Liver (tissue), 8 donors: ENCODE measurements at regions not wholly inside any gene's neighbourhood (a gene's known extent, or its start where the extent isn't known, plus 50 kb on each side); places are given as distances from the start of the nearest gene placed in this dataset.

Source experiments
- DNase-seq: peaks from one replicate; pipeline ENCODE4 v3.0.0-alpha.2; 2017; ENCODE audit warnings: low spot score
- H3K27ac ChIP-seq, 2 donors: one replicate each; pipeline ENCODE4 v1.7.0; 2013; ENCODE audit warnings: inconsistent platforms in 2 of 2, low read length in 2 of 2, control low read depth in 1 of 2, low read depth in 1 of 2, mild to moderate bottlenecking in 1 of 2
- H3K27me3 ChIP-seq, 4 donors: one replicate each; pipeline versions ENCODE4 v1.6.1 to v1.7.0; 2013; ENCODE audit warnings: low read length in 3 of 4, inconsistent platforms in 1 of 4, mild to moderate bottlenecking in 1 of 4, moderate library complexity in 1 of 4; ENCODE audit not compliant: control insufficient read depth in 4 of 4, insufficient read depth in 4 of 4
- H3K36me3 ChIP-seq, 4 donors: one replicate each; pipeline versions ENCODE4 v1.6.1 to v1.7.0; 2013; ENCODE audit warnings: low read length in 3 of 4, mild to moderate bottlenecking in 3 of 4, low read depth in 1 of 4, moderate library complexity in 1 of 4; ENCODE audit not compliant: control insufficient read depth in 4 of 4, insufficient read depth in 3 of 4
- H3K4me1 ChIP-seq, 4 donors: one replicate each; pipeline versions ENCODE4 v1.6.1 to v1.7.0; 2013; ENCODE audit warnings: low read length in 3 of 4, mild to moderate bottlenecking in 3 of 4, moderate library complexity in 1 of 4; ENCODE audit not compliant: control insufficient read depth in 4 of 4, insufficient read depth in 4 of 4
- H3K4me3 ChIP-seq, 3 donors: one replicate each; pipeline versions ENCODE4 v1.6.1 to v1.7.0; 2013; ENCODE audit warnings: low read length in 3 of 3, control low read depth in 1 of 3, low read depth in 1 of 3, mild to moderate bottlenecking in 1 of 3
- H3K9ac ChIP-seq, 2 donors: one replicate each; pipeline ENCODE4 v1.7.0; 2013; ENCODE audit warnings: low read length in 2 of 2, mild to moderate bottlenecking in 2 of 2, moderate library complexity in 2 of 2, control low read depth in 1 of 2, low read depth in 1 of 2
- H3K9me3 ChIP-seq, 4 donors: one replicate each; pipeline versions ENCODE4 v1.6.1 to v1.7.0; 2013; ENCODE audit warnings: low read length in 3 of 4; ENCODE audit not compliant: control insufficient read depth in 4 of 4
- ATF3 ChIP-seq: IDR thresholded peaks from 2 replicates; pipeline ENCODE4 v1.6.1; 2016; ENCODE audit warnings: antibody characterized with exemption
- CTCF ChIP-seq: fragments of 150-350 bp; IDR thresholded peaks from 2 replicates; pipeline ENCODE4 v1.5.1; 2017; ENCODE audit warnings: improper control_type of control experiment, low read depth, low read length; ENCODE audit not compliant: missing input control
- EGR1 ChIP-seq, 2 donors: IDR thresholded peaks; 2 replicates each; pipeline ENCODE4 v1.6.1; 2016 to 2018; ENCODE audit warnings: antibody characterized with exemption in 2 of 2, low read depth in 2 of 2
- FOXA1 ChIP-seq: IDR thresholded peaks from 2 replicates; pipeline ENCODE4 v1.6.1; 2016; ENCODE audit warnings: antibody characterized with exemption
- FOXA2 ChIP-seq: IDR thresholded peaks from 2 replicates; pipeline ENCODE4 v1.6.1; 2016; ENCODE audit warnings: antibody characterized with exemption
- GABPA ChIP-seq, 2 donors: IDR thresholded peaks in 1 of 2; conservative IDR thresholded peaks in 1 of 2; 2 replicates each; pipeline ENCODE4 v1.6.1; 2016; ENCODE audit warnings: antibody characterized with exemption in 2 of 2, mild to moderate bottlenecking in 1 of 2, moderate library complexity in 1 of 2
- HNF4A ChIP-seq, 2 donors: conservative IDR thresholded peaks; 2 replicates each; pipeline ENCODE4 v1.6.1; 2016; ENCODE audit warnings: antibody characterized with exemption in 2 of 2, mild to moderate bottlenecking in 2 of 2
- HNF4G ChIP-seq: IDR thresholded peaks from 2 replicates; pipeline ENCODE4 v1.6.1; 2016; ENCODE audit warnings: antibody characterized with exemption
- JUND ChIP-seq, 2 donors: IDR thresholded peaks; 2 replicates each; pipeline ENCODE4 v1.6.1; 2016; ENCODE audit warnings: antibody characterized with exemption in 2 of 2
- NR2F2 ChIP-seq: IDR thresholded peaks from 2 replicates; pipeline ENCODE4 v1.6.1; 2016; ENCODE audit warnings: antibody characterized with exemption
- RAD21 ChIP-seq, 2 donors: IDR thresholded peaks; 2 replicates each; pipeline ENCODE4 v1.6.1; 2016; ENCODE audit warnings: antibody characterized with exemption in 2 of 2, mild to moderate bottlenecking in 2 of 2
- RXRA ChIP-seq, 2 donors: IDR thresholded peaks; 2 replicates each; pipeline ENCODE4 v1.6.1; 2017 to 2018; ENCODE audit warnings: antibody characterized with exemption in 2 of 2, mild to moderate bottlenecking in 1 of 2
- SP1 ChIP-seq: IDR thresholded peaks from 2 replicates; pipeline ENCODE4 v1.6.1; 2018; ENCODE audit warnings: antibody characterized with exemption, mild to moderate bottlenecking
- TAF1 ChIP-seq: conservative IDR thresholded peaks from 2 replicates; pipeline ENCODE4 v1.6.1; 2016; ENCODE audit warnings: antibody characterized with exemption, mild to moderate bottlenecking
- YY1 ChIP-seq: IDR thresholded peaks from 2 replicates; pipeline ENCODE4 v1.6.1; 2016; ENCODE audit warnings: antibody characterized with exemption, mild to moderate bottlenecking
- WGBS: extraction: QIAGEN DNeasy Blood & Tissue Kit; methylation state at CpG from one replicate; pipeline ENCODE4 v1.1.7; 2013; 5-methylcytosine and 5-hydroxymethylcytosine counted together
- TF ChIP-seq, protein P1 (sequence below): IDR thresholded peaks from 2 replicates; pipeline ENCODE4 v1.6.1; 2016; ENCODE audit warnings: antibody characterized with exemption
- TF ChIP-seq, protein P2 (sequence below): IDR thresholded peaks from 2 replicates; pipeline ENCODE4 v1.6.1; 2016; ENCODE audit warnings: antibody characterized with exemption
- TF ChIP-seq, protein P3 (sequence below): IDR thresholded peaks from 2 replicates; pipeline ENCODE4 v1.6.1; 2016; ENCODE audit warnings: antibody characterized with exemption, mild to moderate bottlenecking
- donor health status: healthy.
- donor health status: healthy.
- donor health status: healthy.
- donor health status: healthy.
- donor health status: healthy.

DNA sequence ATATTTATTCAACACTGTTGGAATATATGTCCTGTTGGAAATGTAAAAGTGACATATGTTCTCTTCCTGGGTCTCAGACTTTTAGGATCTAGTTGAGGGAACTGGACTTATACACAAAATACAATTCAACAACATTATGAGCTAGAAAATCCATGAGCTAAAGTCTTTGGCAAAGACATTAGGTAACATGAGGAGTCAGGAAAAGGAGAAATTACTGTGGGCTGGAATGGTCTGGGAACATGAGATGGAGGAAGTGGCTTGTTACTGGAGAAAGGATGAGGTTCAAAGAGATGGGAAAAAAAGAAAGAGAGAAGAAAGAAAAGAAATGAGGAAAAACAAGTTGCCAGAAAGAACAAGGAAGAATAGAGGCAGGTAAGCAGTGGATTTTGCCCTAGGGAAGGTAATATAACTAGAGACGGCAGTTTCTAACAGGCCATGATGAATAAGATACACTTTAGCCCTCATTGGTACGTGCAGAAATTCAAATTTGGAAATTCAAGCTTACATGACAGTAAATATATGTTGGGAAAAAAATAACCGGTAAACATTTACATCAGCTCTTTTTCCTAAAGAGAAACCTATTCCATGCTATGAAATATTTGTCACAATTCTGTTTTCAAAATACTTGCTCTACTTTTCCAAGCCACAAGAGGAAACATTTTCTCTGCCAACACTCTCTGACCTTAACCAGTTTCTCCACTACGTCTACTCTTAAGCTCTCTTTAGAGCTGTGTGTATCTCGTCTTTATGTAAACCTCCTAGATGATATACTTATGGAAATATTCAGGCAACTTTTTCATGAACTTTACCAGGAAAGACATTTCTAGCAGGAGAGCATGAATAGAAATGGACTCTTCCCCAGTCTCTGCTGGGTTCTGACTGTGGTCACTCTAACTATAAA lies 268.8 kb upstream of the BTG1 start:
- TF ChIP-seq HNF4A (conservative IDR thresholded peaks at IDR 0.05) (no peak), FOXA2 (no peak), CTCF (no peak), GABPA (IDR thresholded peaks at IDR 0.05 in 1 of 2, conservative IDR thresholded peaks at IDR 0.05 in 1 of 2) (no peak), RAD21 (IDR thresholded peaks at IDR 0.05) (peak in 1 of 2 donors; percentile 7), NR2F2 (no peak)
- TF ChIP-seq, protein P1, sequence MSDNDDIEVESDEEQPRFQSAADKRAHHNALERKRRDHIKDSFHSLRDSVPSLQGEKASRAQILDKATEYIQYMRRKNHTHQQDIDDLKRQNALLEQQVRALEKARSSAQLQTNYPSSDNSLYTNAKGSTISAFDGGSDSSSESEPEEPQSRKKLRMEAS: no peak
- Histone ChIP-seq H3K9ac (no peak overlapping the region), H3K4me1 (no peaks in the 10 kb centered on the region), H3K9me3 (no peaks in the 10 kb centered on the region), H3K27me3 (no peaks in the 10 kb centered on the region), H3K27ac (no peak overlapping the region), H3K4me3 (no peak overlapping the region), H3K36me3 (no peaks in the 10 kb centered on the region)
- no peak for DNase-seq
- 85% methylated on average over 5 of the region's 5 CpGs for WGBS

- DNase-seq: no peak
- Histone ChIP-seq H3K27ac (no peak overlapping the region), H3K4me3 (no peak overlapping the region), H3K27me3 (no peaks in the 10 kb centered on the region), H3K9ac (no peak overlapping the region), H3K9me3 (no peaks in the 10 kb centered on the region), H3K4me1 (no peaks in the 10 kb centered on the region), H3K36me3 (no peaks in the 10 kb centered on the region)
- TF ChIP-seq SP1 (no peak), CTCF (no peak), YY1 (no peak), FOXA1 (no peak), HNF4G (no peak), HNF4A (conservative IDR thresholded peaks at IDR 0.05) (no peak), JUND (IDR thresholded peaks at IDR 0.05) (no peak), EGR1 (IDR thresholded peaks at IDR 0.05; ENCODE audit: low read depth in 2 of 2) (no peak), ATF3 (no peak), GABPA (IDR thresholded peaks at IDR 0.05 in 1 of 2, conservative IDR thresholded peaks at IDR 0.05 in 1 of 2) (no peak), NR2F2 (no peak), RXRA (IDR thresholded peaks at IDR 0.05) (no peak), TAF1 (no peak), FOXA2 (no peak)
- TF ChIP-seq, protein P1: no peak
- TF ChIP-seq, protein P2, sequence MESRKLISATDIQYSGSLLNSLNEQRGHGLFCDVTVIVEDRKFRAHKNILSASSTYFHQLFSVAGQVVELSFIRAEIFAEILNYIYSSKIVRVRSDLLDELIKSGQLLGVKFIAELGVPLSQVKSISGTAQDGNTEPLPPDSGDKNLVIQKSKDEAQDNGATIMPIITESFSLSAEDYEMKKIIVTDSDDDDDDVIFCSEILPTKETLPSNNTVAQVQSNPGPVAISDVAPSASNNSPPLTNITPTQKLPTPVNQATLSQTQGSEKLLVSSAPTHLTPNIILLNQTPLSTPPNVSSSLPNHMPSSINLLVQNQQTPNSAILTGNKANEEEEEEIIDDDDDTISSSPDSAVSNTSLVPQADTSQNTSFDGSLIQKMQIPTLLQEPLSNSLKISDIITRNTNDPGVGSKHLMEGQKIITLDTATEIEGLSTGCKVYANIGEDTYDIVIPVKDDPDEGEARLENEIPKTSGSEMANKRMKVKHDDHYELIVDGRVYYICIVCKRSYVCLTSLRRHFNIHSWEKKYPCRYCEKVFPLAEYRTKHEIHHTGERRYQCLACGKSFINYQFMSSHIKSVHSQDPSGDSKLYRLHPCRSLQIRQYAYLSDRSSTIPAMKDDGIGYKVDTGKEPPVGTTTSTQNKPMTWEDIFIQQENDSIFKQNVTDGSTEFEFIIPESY: no peak
- TF ChIP-seq, protein P3, sequence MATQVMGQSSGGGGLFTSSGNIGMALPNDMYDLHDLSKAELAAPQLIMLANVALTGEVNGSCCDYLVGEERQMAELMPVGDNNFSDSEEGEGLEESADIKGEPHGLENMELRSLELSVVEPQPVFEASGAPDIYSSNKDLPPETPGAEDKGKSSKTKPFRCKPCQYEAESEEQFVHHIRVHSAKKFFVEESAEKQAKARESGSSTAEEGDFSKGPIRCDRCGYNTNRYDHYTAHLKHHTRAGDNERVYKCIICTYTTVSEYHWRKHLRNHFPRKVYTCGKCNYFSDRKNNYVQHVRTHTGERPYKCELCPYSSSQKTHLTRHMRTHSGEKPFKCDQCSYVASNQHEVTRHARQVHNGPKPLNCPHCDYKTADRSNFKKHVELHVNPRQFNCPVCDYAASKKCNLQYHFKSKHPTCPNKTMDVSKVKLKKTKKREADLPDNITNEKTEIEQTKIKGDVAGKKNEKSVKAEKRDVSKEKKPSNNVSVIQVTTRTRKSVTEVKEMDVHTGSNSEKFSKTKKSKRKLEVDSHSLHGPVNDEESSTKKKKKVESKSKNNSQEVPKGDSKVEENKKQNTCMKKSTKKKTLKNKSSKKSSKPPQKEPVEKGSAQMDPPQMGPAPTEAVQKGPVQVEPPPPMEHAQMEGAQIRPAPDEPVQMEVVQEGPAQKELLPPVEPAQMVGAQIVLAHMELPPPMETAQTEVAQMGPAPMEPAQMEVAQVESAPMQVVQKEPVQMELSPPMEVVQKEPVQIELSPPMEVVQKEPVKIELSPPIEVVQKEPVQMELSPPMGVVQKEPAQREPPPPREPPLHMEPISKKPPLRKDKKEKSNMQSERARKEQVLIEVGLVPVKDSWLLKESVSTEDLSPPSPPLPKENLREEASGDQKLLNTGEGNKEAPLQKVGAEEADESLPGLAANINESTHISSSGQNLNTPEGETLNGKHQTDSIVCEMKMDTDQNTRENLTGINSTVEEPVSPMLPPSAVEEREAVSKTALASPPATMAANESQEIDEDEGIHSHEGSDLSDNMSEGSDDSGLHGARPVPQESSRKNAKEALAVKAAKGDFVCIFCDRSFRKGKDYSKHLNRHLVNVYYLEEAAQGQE: no peak
- WGBS: 98% methylated on average over 3 of the region's 3 CpGs
These were observed 267.6 kb upstream of the BTG1 start for GRCh38 chr12:92413286-92413685.
